ENCODE measurements at regions not wholly inside any gene's neighbourhood (a gene's known extent, or its start where the extent isn't known, plus 50 kb on each side); places are given as distances from the start of the nearest gene placed in this dataset.

- TF ChIP-seq ZNF263 (CRISPR knock-in tag; IDR thresholded peaks at IDR 0.05; ENCODE audit: low read depth) (no peak), CTCF (IDR thresholded peaks at IDR 0.05) (no peak), JUN (CRISPR knock-in tag; IDR thresholded peaks at IDR 0.05) (no peak), GTF2I (CRISPR knock-in tag; conservative IDR thresholded peaks at IDR 0.05) (no peak)
Measured at GRCh38 chr1:213366141-213366831, 315.2 kb downstream of the RPS6KC1 start.
